Keratinocyte (primary cell): ENCODE measurements at regions not wholly inside any gene's neighbourhood (a gene's known extent, or its start where the extent isn't known, plus 50 kb on each side); places are given as distances from the start of the nearest gene placed in this dataset.

Source experiments
- DNase-seq: peaks from one replicate; pipeline ENCODE4 v3.0.0-alpha.2; 2011; ENCODE audit warnings: low read depth, missing footprints, low spot score
- FAIRE-seq: peaks from 2 replicates; lab custom pipeline; 2011; peaks lifted over from hg19 to GRCh38; lab: Jason Lieb, UNC
- H2AFZ ChIP-seq: 2 replicates; pipeline ENCODE4 v1.6.0; 2012; ENCODE audit warnings: low read length, control low read depth, inconsistent platforms; ENCODE audit not compliant: control insufficient read depth
- H3K27ac ChIP-seq: 2 replicates; pipeline ENCODE4 v1.5.1; 2011; ENCODE audit warnings: low read length; ENCODE audit not compliant: control insufficient read depth, insufficient read depth
- H3K27me3 ChIP-seq: 3 replicates; pipeline ENCODE4 v1.6.0; 2011; ENCODE audit warnings: low read length; ENCODE audit not compliant: control insufficient read depth, insufficient read depth; ENCODE audit errors: extremely low read depth
- H3K36me3 ChIP-seq, 2 experiments: 2 replicates in 1 of 2; 3 replicates in 1 of 2; pipeline ENCODE4 v1.5.1; 2011; ENCODE audit warnings: low read length in 2 of 2, mild to moderate bottlenecking in 1 of 2; ENCODE audit not compliant: control insufficient read depth in 2 of 2, insufficient read depth in 2 of 2; ENCODE audit errors: extremely low read depth in 1 of 2
- H3K4me1 ChIP-seq: 3 replicates; pipeline ENCODE4 v1.5.1; 2011; ENCODE audit warnings: low read length; ENCODE audit not compliant: control insufficient read depth, insufficient read depth; ENCODE audit errors: extremely low read depth
- H3K4me2 ChIP-seq: 3 replicates; pipeline ENCODE4 v1.6.0; 2011; ENCODE audit warnings: low read depth, low read length; ENCODE audit not compliant: control insufficient read depth, insufficient read depth; ENCODE audit errors: extremely low read depth
- H3K4me3 ChIP-seq, 3 experiments: fragments of 200-600 bp in 1 of 3; sonication (generic) in 1 of 3; 2 replicates in 2 of 3; 3 replicates in 1 of 3; pipeline ENCODE4 v1.5.1; 2011 to 2016; ENCODE audit warnings: low read length in 3 of 3, mild to moderate bottlenecking in 3 of 3, control low read depth in 2 of 3, inconsistent platforms in 1 of 3, low read depth in 1 of 3, mixed read lengths in 1 of 3, mixed run types in 1 of 3, moderate library complexity in 1 of 3; ENCODE audit not compliant: control insufficient read depth in 2 of 3, insufficient read depth in 2 of 3; ENCODE audit errors: extremely low read depth in 1 of 3
- H3K79me2 ChIP-seq: 2 replicates; pipeline ENCODE4 v1.6.0; 2012; ENCODE audit warnings: low read length; ENCODE audit not compliant: control insufficient read depth, insufficient read depth
- H3K9ac ChIP-seq: 3 replicates; pipeline ENCODE4 v1.6.0; 2011; ENCODE audit warnings: low read length; ENCODE audit not compliant: control insufficient read depth, insufficient read depth; ENCODE audit errors: extremely low read depth
- H3K9me1 ChIP-seq: 3 replicates; pipeline ENCODE4 v1.6.0; 2011; ENCODE audit warnings: low read length; ENCODE audit not compliant: control insufficient read depth, insufficient read depth; ENCODE audit errors: extremely low read depth
- H3K9me3 ChIP-seq: 2 replicates; pipeline ENCODE4 v1.5.1; 2012; ENCODE audit warnings: low read depth, low read length; ENCODE audit not compliant: control insufficient read depth
- H4K20me1 ChIP-seq: 3 replicates; pipeline ENCODE4 v1.6.0; 2011; ENCODE audit warnings: low read length; ENCODE audit not compliant: control insufficient read depth, insufficient read depth; ENCODE audit errors: extremely low read depth
- EZH2 ChIP-seq: IDR thresholded peaks from one replicate; pipeline ENCODE4 v1.6.1; 2012; ENCODE audit warnings: inconsistent platforms, mild to moderate bottlenecking, low read length, moderate library complexity
- dilution Hi-C: fragments of 300-500 bp; cut with MboI; formaldehyde crosslinking; loops from one replicate; pipeline ENCODE4 v1.7.0; 2020; ENCODE audit warnings: low sequenced_read_pairs; ENCODE audit not compliant: extremely low pct_ligation_motif_present
- TF ChIP-seq, protein P1 (sequence below), 3 experiments: IDR thresholded peaks in 1 of 3; conservative IDR thresholded peaks in 1 of 3; optimal IDR thresholded peaks in 1 of 3; 2 replicates in 2 of 3; 3 replicates in 1 of 3; pipeline versions ENCODE3 to v1.5.1; 2011; ENCODE audit warnings: low read length in 3 of 3, mild to moderate bottlenecking in 3 of 3, moderate library complexity in 2 of 3, control low read depth in 1 of 3, inconsistent platforms in 1 of 3; ENCODE audit not compliant: insufficient read depth in 2 of 3; ENCODE audit errors: extremely low read depth in 1 of 3

DNA sequence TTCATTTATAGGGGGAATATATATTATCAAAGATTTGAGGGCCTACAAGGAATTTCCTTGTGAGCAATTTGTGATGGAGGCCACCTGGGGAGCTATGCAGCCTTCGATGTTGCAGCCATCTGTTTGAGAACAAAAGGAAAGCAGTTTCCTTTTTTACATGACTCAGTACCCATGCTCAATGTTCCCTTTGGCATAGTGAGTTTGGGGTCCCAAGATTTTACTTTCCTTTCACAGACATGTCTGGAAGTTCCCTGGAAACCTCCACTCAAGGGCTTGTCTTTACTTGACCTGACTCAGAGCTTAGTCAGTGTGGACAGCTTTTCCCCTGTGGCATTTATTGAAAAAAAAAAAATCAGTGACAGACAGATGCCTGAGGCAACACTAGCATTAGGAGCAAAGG is 73.5 kb upstream of the VIPR2 start:
- Histone ChIP-seq H3K27me3 (no peaks in the 10 kb centered on the region), H3K27ac (no peak overlapping the region), H4K20me1 (no peaks in the 10 kb centered on the region), H3K4me1 (no peaks in the 10 kb centered on the region), H3K4me3 (no peak overlapping the region), H3K9me3 (no peaks in the 10 kb centered on the region), H2AFZ (no peak overlapping the region), H3K9me1 (no peaks in the 10 kb centered on the region), H3K9ac (no peak overlapping the region), H3K79me2 (no peaks in the 10 kb centered on the region), H3K4me2 (no peak overlapping the region), H3K36me3 (no peaks in the 10 kb centered on the region)
- TF ChIP-seq, protein P1, sequence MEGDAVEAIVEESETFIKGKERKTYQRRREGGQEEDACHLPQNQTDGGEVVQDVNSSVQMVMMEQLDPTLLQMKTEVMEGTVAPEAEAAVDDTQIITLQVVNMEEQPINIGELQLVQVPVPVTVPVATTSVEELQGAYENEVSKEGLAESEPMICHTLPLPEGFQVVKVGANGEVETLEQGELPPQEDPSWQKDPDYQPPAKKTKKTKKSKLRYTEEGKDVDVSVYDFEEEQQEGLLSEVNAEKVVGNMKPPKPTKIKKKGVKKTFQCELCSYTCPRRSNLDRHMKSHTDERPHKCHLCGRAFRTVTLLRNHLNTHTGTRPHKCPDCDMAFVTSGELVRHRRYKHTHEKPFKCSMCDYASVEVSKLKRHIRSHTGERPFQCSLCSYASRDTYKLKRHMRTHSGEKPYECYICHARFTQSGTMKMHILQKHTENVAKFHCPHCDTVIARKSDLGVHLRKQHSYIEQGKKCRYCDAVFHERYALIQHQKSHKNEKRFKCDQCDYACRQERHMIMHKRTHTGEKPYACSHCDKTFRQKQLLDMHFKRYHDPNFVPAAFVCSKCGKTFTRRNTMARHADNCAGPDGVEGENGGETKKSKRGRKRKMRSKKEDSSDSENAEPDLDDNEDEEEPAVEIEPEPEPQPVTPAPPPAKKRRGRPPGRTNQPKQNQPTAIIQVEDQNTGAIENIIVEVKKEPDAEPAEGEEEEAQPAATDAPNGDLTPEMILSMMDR (optimal IDR thresholded peaks at IDR 0.05 in 1 of 3, IDR thresholded peaks at IDR 0.05 in 1 of 3, conservative IDR thresholded peaks at IDR 0.05 in 1 of 3; ENCODE audit: extremely low read depth in 1 of 3, insufficient read depth in 2 of 3, low read length in 3 of 3) = no peak
- TF ChIP-seq EZH2 = no peak
- no peak for FAIRE-seq
- no peak for DNase-seq
- dilution Hi-C loops = no loop called here

DNA sequence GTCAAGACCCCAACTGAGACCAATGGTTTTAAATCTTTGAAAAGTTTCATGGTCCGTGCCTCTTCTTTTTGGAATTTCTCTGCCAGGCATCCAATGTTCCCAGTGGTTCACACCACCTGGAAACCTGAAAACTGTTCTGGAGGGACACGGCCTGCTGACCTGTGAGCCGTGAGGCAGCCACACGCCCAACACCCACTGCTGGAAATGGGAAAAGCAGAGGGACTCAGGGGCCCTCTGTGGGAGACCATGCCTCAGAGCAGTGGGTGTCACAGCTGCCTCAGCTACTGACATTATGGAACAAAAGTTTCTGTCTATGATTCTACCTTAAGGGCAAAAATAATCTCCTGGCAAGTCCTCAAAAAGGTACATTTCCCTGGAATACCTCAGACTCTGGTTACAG is 70.4 kb upstream of the VIPR2 start:
- H3K9me3 ChIP-seq = no peaks in the 10 kb centered on the region
- no peak overlapping the region for H2AFZ ChIP-seq
- H3K4me1 ChIP-seq = no peaks in the 10 kb centered on the region
- H3K9ac ChIP-seq = no peak overlapping the region
- dilution Hi-C loops = no loop called here
- DNase-seq = no peak
- TF ChIP-seq, protein P1 (optimal IDR thresholded peaks at IDR 0.05 in 1 of 3, IDR thresholded peaks at IDR 0.05 in 1 of 3, conservative IDR thresholded peaks at IDR 0.05 in 1 of 3; ENCODE audit: extremely low read depth in 1 of 3, insufficient read depth in 2 of 3, low read length in 3 of 3) = no peak
- no peak for TF ChIP-seq EZH2
- H4K20me1 ChIP-seq = no peaks in the 10 kb centered on the region
- no peaks in the 10 kb centered on the region for H3K79me2 ChIP-seq
- no peak overlapping the region for H3K27ac ChIP-seq
- no peaks in the 10 kb centered on the region for H3K36me3 ChIP-seq
- H3K9me1 ChIP-seq = no peaks in the 10 kb centered on the region
- no peaks in the 10 kb centered on the region for H3K27me3 ChIP-seq
- H3K4me2 ChIP-seq = no peak overlapping the region
- H3K4me3 ChIP-seq = no peak overlapping the region
- FAIRE-seq = no peak
